Frontal cortex (tissue), 3 donors: ENCODE measurements at regions not wholly inside any gene's neighbourhood (a gene's known extent, or its start where the extent isn't known, plus 50 kb on each side); places are given as distances from the start of the nearest gene placed in this dataset.

Experiments used
- DNase-seq, 2 donors: peaks; one replicate each; pipeline ENCODE4 v3.0.0; 2012; ENCODE audit warnings: low spot score in 2 of 2
- FAIRE-seq: peaks from 2 replicates; lab custom pipeline; 2012; peaks lifted over from hg19 to GRCh38; lab: Jason Lieb, UNC
- donor health status: control.
- donor health status: control.
- donor health status: control.

DNA sequence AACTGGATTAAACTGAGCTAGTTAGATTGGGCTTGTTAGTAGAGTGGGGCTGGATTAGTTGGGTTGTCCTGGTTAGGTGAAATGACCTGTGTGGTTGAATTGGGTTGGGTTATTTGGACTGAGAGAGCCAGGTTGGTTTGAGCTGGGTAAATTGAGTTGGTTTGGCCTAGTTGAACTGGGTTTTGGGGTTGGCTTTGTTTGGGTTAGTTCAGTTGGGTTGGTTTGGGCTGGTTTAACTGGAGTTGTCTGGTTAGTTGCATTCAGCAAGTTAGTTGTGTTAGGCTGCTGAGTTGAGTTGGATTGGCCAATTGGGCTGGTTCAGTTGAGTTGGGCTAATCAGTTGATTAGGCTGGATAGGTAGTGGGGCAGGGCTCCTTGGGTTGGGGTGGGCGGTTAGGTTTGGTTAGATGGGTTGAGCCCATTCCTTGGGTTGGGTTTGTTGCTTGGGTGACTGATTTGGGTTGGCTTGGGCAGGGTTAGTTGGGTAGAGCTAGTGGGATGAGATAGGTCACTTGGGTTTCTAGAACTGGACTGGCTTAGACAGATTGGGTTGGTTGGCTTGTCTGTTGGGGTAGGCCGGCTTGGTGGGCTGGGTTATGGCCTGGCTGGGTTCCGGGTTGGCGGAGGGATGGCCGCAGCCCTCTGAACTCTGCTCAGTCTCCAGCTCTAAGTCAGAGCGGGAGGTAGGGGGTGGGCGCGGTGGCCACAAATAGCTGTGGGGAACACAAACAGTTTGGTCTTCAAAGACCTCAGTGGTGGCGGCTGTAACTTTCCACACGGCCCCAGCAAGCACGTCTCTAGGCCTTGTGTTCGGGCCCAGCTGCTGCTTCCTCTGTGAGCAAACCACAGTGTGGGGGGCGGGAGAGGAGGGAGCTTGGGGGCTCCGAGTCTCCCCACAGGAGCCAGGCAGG is 67.2 kb upstream of the RUNX3 start:
- no peak for DNase-seq
- no peak for FAIRE-seq

DNA sequence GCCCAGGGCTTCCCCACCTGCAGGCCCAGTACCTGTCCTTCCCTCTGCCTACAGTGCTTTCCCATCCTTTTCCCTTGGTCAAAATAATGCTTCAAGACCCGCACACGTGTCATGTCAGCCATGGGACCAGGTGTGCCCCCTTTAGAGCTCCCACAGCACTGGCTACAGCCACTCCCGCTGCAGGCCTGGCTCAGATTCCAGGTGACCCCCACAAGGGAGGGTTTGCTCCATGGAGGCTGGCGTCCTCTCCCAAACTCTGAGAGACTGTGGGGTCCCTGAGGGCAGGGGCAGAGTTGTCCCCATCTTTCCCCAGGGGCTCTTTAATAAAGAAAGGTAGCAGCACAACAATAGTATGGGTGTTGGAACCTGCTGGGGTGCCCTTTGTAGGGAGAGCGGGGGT is 66.4 kb upstream of the RUNX3 start:
- DNase-seq (no peak), FAIRE-seq (no peak)

DNA sequence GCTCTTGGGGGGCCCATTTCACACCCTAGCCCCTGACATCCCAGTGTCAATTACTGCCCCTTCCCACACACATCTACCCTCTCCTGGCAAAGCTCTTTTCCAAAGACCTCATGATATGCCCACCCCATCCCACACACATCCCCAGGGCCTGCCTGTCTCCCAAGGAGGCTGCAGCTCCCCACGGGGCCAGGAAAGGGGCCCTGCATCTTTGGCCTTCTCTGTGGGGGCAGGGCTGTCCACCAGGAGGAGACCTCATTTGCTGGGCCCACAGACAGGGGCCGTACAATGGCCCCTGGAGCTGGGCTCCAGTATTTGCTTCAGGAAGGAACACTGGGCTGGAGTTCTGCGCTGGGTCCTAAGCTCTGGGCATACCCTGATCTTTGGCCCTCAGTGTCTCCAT is 65.6 kb upstream of the RUNX3 start:
- DNase-seq: no peak
- FAIRE-seq: no peak

DNA sequence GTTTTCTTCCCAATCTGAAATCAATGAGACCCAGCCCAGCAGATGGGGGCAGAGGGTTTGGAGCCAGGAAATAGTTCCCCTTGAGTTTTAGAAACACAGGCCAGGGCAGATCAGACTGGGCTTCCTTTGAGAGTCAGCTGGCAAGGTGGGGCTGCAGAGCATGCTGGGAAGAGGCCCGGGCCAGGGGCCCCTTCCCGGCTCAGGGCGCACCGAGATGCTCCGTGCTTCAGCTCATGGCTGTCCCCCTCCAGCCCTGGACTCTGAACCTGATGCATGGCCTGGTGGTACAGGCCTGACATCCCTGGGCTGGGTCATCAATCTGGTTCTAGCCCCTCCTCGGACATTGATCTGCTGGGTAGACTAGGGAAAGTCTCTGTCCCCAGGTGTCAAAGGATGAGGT is 65.1 kb upstream of the RUNX3 start:
- FAIRE-seq (no peak), DNase-seq (no peak)

DNA sequence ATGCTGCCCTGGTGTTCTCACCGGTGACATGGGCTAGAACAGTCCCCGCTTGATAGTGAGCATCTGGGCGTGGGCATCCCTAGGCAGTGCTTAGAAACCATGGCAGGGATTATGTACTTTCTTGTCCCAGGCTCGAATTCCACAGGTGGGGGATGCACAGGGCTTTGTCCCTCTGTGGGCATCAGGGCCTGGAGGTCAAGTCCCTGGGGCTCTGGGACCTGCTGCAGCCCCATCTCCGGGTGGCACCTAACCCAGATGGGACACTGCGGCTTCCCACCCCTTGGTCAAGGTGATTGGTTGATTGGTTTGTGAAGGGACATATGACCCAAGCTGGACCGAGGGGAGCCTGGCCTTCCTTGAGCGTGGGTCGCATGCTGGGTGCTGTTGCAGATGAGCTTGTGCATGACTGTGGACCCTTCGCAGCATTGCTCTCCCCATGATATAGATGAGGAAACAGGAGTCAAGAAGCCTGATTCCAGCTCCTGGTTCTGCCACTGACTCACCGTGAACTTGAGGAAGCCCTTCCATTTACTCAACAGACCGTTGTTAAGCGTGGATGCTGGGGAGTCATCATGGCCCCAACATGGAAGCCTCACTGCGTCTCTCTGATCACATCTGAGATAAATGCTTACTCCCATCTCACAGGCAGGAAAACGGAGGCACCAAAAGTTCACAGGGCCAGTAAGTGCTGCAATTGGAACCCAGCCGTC is 64.0 kb upstream of the RUNX3 start:
- FAIRE-seq: no peak
- no peak for DNase-seq

DNA sequence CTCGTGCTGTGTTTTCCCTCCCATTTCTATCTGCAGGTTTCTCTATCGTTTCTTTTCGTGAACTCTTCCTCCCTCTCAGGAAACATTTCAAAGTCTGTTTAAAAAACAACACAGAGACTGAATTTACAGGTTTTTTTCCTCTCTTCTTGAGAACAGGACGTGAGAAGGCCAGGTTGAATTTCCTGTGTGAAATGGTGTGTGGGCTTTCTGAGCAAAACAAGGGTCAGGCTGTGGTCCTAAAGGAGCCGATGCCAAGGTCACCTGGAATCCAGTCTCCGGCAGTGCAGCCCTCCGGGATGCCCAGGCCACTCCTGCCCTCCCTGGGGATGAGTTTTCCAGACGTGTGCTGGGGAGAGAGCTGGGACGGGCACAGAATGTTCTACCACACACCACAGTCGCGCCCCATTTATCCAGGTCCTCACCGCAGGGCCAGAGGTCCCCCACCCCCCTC is 62.7 kb upstream of the RUNX3 start:
- FAIRE-seq (no peak), DNase-seq (no peak)

DNA sequence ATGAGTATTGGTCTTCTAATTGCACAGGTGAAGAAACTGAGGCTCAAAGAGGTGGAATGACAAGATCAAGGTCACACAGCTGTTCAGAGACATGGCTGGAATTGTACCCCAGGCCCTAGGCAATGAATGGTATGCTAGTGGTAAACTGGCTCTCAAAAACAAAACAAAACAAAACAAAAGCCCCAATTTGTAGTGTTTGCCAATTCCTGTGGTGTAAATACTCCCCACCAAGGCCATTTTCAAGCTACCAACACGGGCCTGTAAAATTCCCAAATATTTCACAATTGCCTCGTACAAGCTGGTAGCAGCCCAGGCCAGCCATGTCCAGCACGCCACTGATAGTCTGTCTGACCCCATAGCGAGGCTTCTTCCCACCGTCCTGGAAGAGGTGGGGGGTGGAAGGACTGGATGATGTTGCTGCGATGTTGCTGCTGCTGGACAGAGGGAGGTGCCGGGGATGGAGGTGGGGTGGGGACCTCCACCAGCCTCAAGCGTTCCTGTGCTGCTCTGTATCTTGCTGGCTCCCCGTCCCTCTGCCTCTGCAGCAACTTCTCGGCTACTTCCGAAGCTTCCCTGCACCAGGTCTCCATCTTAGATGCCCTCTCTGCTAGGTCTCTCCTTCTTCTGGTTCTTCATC is 62.2 kb upstream of the RUNX3 start:
- DNase-seq (no peak), FAIRE-seq (no peak)

DNA sequence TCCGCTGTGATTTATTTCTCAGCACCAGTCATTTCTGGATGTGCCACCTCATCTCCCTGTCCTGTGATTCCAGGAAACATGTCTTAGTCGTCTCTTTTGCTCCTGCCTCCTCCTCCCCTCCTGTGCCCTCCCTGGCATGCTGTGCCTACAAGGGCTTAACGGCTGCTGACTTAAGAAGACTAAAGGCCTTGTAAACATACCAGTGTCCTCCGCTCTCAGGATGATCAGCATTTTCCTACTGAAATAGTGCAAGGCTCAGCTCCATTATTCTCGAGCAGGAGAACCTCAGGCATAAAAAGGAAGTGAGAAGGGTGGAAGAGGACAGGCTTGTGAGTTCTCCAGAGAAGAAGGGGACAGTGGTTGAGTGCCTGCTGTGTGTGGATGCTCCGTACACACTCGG is 61.6 kb upstream of the RUNX3 start:
- DNase-seq (no peak), FAIRE-seq (no peak)

DNA sequence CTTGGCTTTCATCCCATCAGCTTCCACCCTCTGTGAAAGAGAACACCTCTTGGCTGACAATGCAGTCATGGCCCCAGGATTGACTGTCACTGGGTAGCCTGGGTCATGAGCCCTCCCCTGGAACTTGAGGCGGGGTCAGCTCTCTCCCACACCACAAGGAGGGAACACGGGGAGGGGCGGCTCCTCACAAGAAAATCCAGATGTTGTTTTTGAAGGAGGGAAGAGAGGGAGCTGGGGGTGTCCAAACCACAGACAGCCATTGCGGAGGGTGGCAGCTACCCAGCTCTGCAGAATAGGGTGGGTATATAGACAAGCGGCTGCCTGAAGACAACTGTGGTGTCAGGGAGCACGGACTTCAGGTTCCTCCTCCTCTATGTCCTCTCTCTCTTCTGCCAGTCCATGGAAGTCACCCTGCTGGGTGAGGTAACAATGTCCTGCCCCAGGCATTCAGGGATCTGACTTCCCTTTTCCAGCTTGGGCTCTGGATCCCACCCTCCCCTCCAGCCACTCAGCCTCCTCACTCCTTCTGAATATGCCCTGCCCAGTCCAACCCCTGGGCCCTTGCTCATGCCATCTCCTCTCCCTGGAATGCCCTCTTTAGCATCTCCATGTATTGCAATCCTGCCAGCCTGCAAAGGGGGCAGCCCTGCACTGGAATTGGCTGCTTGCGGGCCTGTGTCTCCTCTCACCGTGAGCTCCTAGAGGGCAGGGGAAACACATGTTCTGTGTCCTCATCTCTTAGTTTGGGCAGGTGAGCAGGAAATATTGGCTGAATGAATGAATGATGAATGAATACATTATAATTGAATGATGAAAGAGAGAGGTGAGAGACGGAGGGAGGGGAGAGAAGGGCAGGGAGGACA is 60.9 kb upstream of the RUNX3 start:
- DNase-seq: no peak
- FAIRE-seq: no peak

DNA sequence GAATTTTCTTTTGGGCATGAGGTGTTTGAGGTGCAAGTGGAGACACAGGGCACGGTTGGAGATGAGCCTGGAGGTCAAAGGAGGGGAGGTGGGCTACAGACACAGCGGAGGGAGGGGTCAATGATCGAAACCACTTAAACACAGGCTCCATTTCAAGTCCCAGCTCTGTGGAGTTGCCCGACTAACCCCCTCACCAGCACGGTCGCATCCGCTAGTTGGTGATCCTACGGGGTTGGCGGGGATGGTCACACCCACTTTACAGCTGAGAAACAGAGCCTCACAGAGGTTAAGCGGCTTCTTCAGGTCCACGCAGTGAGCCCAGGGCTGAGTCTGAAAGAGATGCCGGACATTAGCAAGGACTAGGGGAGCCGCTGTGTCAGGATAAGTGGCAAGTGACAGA is 60.1 kb upstream of the RUNX3 start:
- FAIRE-seq: no peak
- DNase-seq: no peak

DNA sequence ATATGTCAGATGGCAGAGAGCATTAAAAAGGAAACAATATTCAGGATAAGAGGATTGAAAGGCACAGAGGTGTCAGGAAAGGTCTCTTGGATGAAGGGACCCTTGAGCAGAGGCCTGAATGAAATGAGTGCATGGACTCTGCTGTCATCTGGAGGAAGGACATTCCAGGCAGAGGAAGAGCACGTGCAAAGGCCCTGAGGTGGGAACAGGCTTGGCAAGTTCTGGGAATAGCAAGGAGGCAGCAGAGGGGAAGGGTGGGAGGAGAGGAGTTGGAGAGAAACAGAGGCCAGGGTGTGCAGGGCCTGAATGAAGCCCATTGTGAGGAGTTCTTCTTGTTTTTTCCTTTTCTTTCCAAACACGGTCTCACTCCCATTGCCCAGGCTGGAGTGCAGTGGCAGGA is 59.0 kb upstream of the RUNX3 start:
- FAIRE-seq (no peak), DNase-seq (no peak)

DNA sequence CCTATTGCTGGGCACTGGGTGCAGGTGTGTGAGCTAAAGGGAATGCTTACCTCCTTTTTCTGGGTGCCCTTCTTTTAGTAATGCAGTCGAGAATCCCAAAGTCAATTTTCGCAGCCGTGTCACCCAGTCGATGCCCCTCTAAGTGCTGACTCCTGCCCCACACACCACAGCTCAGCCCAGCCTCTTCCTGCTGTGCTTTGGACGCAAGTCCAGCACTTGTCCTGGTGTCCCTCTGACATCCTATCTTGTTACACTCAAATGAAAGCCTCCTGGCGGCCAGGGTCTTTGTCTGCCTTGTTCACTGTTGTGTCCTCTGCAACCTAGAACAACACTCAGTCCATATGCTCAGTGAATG is 58.5 kb upstream of the RUNX3 start:
- FAIRE-seq (no peak), DNase-seq (no peak)

DNA sequence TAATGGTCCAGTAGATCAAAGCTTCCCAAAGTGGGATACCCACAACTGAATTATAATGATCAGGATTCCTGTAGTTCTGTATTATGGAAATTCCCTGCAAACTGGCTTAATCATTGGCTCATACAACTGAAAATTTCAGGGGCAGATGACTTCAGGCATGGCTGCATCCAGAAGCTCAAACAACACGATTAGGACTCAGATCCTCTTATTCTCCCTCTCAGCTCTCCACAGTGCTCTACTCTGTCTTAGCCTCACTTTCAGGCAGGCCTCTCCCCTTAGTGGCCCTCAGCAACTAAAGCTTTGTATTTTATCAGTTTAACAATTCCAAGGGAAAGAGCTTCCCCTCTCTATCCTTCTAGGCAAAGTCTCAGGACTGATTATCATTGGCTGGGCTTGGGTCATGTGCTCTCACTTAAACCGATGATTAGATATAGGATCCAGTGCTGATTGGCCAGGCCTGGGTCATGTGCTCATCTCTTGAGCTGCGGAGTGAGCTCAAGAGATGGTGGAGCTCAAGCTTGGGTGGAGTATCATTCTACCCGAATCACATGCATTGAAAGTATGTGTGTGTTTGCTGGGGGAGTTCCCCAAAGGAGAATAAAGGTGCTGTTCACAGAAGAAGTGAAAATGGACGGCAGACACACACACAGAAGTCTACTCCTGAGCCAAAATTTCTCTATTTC is 57.9 kb upstream of the RUNX3 start:
- DNase-seq (no peak), FAIRE-seq (no peak)

DNA sequence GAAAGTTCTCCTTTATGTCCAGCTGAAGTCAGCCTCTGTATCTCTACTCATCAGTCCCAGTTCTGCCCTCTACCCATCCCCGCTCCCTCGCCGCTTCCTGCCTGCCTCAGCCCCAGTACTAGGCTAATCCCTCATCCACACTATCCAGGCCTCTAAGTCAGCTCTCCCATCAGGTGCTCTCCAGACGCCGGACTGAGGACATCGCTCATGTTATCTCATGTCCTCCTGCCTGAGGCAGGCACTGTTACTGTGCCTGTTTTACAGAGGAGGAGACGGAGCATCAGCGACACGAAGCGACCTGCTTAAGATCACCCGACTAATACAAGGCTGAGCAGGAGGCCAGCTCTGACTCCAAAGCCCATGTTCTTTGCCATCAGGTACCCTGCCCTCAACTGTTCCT is 57.3 kb upstream of the RUNX3 start:
- FAIRE-seq (no peak), DNase-seq (no peak)

DNA sequence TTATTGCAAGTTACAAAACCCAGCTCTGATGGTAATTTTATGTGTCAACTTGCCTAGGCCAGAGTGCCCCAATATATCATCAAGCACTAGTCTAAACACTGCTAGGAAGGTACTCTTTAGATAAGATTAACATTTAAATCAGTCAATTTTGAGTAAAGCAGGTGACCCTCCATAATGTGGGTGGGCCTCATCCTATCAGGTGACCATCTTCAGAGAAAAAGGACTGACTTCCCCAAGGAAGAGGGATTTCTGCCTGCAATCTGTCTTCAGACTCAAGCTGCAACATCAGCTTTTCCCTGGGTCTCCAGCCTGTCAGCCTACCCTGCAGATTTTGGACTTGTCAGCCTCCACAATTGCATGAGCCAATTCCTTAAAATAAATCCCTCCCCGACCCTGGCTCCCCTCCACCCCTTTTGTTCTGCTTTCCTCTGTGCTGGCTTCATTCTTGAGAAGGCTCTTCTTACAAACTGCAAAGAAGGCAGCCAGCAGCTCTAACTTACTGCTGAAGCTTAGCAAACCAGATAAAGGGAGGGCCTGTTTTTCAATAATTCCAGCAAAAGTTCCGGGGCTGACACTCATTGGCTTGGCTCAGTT is 56.4 kb upstream of the RUNX3 start:
- no peak for DNase-seq
- FAIRE-seq: no peak

DNA sequence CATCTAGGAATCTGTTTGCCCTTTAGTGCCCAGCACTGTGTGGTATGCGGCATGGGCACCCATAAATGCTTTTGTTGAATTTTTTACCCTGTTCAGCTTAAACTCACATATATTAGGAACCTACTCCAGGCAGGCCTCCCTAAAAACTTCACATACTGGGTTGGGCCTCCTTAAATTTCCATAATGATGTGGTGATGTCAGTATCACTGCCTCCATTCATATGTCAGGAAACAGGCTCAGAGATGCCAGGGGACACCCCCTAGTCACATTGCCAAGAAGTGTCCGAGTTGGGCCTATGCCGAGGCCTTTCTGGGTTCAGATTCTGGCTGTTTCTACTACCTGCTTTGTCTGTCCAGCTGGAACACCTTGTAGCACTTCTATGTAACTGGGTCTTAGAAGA is 55.7 kb upstream of the RUNX3 start:
- DNase-seq (no peak), FAIRE-seq (no peak)

DNA sequence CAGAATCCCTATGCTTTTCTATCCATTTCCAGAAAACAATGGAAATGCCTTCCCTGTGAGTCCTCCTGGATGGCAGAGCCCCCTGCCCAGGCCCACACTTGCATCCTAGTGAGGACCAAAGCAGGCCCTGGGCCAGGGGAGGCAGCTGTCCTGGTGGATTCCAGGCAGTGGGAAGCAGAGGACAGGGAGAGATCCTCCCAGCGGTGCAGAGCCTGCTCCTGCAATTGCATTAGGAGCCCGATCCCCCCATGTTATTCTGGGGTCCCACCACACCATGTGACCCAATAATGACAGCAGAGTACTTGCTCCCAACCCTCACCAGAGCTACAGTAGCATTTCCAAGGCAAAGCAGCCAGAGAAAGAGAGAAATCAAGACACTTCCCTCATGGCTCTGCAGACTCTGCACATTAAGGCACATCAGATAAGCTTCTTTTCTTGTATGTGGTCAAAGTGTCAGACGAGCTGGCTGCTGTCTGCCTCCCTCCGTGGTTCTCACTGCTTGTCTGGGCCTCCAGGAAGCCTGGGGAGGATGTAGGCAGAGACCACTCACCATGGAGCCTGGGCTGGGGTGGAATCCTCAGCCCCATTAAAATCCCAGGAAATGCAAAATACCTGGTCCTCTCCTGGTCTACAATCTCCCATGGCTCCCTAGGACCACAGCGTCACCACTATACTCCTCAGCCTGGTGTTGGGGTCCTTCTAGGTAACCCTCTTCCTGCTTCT is 54.9 kb upstream of the RUNX3 start:
- FAIRE-seq (no peak), DNase-seq (no peak)

DNA sequence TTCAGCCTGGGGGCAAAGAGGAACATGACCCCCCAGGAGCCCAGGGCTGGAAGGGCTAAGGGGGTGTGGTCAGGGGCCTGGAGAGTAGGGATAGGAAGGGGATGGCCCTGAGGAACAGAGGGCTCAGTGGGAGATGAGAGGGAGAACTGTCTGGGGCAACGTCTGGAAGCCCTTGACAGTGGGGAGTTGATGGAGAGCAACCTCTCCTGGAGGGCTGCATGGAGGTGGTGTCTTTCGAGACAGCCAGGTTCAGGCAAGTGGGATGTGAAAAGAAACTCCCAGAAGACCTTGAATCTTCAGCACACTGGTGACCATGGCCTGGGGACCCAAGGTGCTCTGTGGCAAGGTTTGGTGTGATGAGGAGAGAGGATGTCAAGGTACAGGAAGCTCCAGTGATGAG is 54.2 kb upstream of the RUNX3 start:
- FAIRE-seq (no peak), DNase-seq (no peak)
